Upper lobe of left lung (tissue), 6 donors: ENCODE measurements at regions not wholly inside any gene's neighbourhood (a gene's known extent, or its start where the extent isn't known, plus 50 kb on each side); places are given as distances from the start of the nearest gene placed in this dataset.
A peak's percentile ranks its signal among the peaks of the same experiment; 100 is the strongest.
"Not testable (repeated sequence)": the region's sequence is repeated elsewhere in the genome, so short reads cannot be mapped to it uniquely, and the experiment has no call there.

ENCODE experiments used
- ATAC-seq, 2 donors: fragments of 200-7000 bp; cut with Tn5 transposase; one replicate each; pipeline ENCODE4 v1.9.1; 2022; ENCODE audit warnings: mild to moderate bottlenecking in 2 of 2, moderate library complexity in 2 of 2; ENCODE audit not compliant: low FRiP score in 2 of 2
- DNase-seq, 2 donors: peaks; one replicate each; pipeline ENCODE4 v3.0.0-alpha.2; 2019 to 2020
- H3K27ac ChIP-seq, 4 donors: fragments of 200-600 bp; sonication (generic); one replicate each; pipeline ENCODE4 v1.5.1; 2016 to 2019
- H3K27me3 ChIP-seq, 4 donors: fragments of 200-600 bp; sonication (generic); one replicate each; pipeline ENCODE4 v1.5.1; 2017 to 2019
- H3K36me3 ChIP-seq, 4 donors: fragments of 200-600 bp; sonication (generic); one replicate each; pipeline ENCODE4 v1.5.1; 2016 to 2019
- H3K4me1 ChIP-seq, 4 donors: fragments of 200-600 bp; sonication (generic); one replicate each; pipeline ENCODE4 v1.5.1; 2018 to 2019
- H3K4me3 ChIP-seq, 4 donors: fragments of 200-600 bp; sonication (generic); one replicate each; pipeline ENCODE4 v1.5.1; 2017 to 2019; ENCODE audit warnings: mild to moderate bottlenecking in 2 of 4, moderate library complexity in 1 of 4
- H3K9me3 ChIP-seq, 4 donors: fragments of 200-600 bp; sonication (generic); one replicate each; pipeline ENCODE4 v1.5.1; 2018 to 2019
- CTCF ChIP-seq, 6 experiments: fragments of 450-650 bp in 4 of 6; fragments of 200-600 bp in 2 of 6; sonication (generic) in 2 of 6; IDR thresholded peaks; one replicate each; pipeline ENCODE4 v1.5.1; 2016 to 2019; ENCODE audit warnings: antibody characterized with exemption in 6 of 6
- WGBS, 2 donors: methylation state at CpG; one replicate each; pipeline ENCODE4 v1.1.5; 2017 to 2018; 5-methylcytosine and 5-hydroxymethylcytosine counted together
- donor health status: DM: no; HTN: no; CAD: no; lungs with moderate emphysema.
- donor health status: DM: no; HTN: yes; CAD: no; lungs with severe emphysema.

DNA sequence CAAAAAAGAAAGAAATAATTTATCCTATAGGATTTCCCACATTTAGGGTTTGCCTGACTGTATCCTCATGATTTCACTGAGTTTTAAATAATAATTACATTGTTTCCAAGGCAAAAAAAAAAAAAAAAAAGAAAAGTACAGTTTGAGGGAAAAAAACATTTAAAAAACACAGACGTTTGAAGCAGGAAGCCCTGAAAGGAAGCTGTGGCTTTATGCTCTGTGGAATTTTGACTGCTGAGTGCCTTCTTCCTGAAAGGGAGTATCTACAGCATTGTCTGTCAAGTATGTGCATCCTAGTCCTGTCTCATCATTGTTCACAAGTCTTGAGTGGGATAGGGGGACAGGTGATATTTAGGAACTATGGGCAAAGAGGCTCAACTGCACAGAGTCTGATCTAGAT is 493.3 kb downstream of the RPIA start:
- WGBS, 2 donors = 0 to 20% methylated on average over 1 of the region's 1 CpG
- H3K9me3 ChIP-seq = not testable (repeated sequence)

DNA sequence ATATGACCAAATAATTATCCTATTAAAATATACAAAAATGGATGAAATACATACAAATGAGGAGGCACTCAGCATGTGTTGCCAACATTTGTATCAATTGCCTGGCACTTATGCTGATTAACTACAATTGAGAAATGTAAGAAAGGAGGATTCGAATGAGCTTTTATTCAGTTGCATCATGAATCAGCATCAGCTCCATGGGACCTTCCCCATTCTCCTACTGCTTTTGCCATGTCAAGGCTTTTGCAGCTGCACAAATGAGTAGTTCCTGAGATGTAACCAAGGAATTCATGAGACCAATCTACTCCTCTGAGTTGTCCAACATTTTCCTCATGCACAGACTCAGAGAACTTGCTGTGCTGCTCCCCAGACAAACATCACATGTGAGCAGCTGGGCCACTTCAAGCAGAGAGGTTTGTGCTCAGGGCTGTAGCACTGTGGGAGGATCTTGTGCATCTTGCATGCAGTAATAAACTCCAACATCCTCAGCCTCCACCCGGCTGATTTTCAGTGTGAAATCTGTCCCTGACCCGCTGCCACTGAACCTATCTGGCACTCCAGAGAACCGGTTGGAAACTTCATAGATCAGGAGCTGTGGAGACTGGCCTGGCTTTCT is 504.3 kb downstream of the RPIA start:
- WGBS, 2 donors = 76 to 80% methylated on average over 2 to 3 of the region's 4 CpGs
- not testable (repeated sequence) for H3K4me3 ChIP-seq, ATAC-seq

More for the DNA sequence above, 493.3 kb downstream of the RPIA start:
- H3K4me3 ChIP-seq, H3K27me3 ChIP-seq, H3K4me1 ChIP-seq, ATAC-seq, DNase-seq, H3K27ac ChIP-seq, H3K36me3 ChIP-seq: not testable (repeated sequence)

GRCh38 chr2:89196719-89197118 is 505.2 kb downstream of the RPIA start:
- H3K9me3 ChIP-seq, H3K27me3 ChIP-seq, H3K4me3 ChIP-seq, H3K27ac ChIP-seq, ATAC-seq, H3K4me1 ChIP-seq, H3K36me3 ChIP-seq, DNase-seq: not testable (repeated sequence)
- whole genome bisulfite sequencing, 2 donors = no CpG with 5 or more reads among the region's 3 CpGs

More for the DNA sequence above, 504.3 kb downstream of the RPIA start:
- not testable (repeated sequence) for H3K4me1 ChIP-seq, H3K36me3 ChIP-seq, H3K9me3 ChIP-seq, H3K27ac ChIP-seq, H3K27me3 ChIP-seq, DNase-seq

GRCh38 chr2:89198026-89198425 is 506.6 kb downstream of the RPIA start:
- 85 to 87% methylated on average over 7 of the region's 7 CpGs for WGBS, 2 donors
- H3K27me3 ChIP-seq, H3K27ac ChIP-seq, DNase-seq, H3K4me3 ChIP-seq, H3K9me3 ChIP-seq, ATAC-seq, H3K36me3 ChIP-seq, H3K4me1 ChIP-seq: not testable (repeated sequence)

- not testable (repeated sequence) for H3K4me1 ChIP-seq, H3K4me3 ChIP-seq, H3K9me3 ChIP-seq, ATAC-seq, H3K27ac ChIP-seq, H3K36me3 ChIP-seq, H3K27me3 ChIP-seq, DNase-seq
Measured at GRCh38 chr2:89199453-89200246, 508.2 kb downstream of the RPIA start.

GRCh38 chr2:89200247-89200527 is 508.7 kb downstream of the RPIA start:
- H3K27me3 ChIP-seq, H3K4me3 ChIP-seq, H3K4me1 ChIP-seq, DNase-seq, H3K27ac ChIP-seq, ATAC-seq, H3K36me3 ChIP-seq, H3K9me3 ChIP-seq: not testable (repeated sequence)
- WGBS, 2 donors = 80 to 90% methylated on average over 4 of the region's 4 CpGs

DNA sequence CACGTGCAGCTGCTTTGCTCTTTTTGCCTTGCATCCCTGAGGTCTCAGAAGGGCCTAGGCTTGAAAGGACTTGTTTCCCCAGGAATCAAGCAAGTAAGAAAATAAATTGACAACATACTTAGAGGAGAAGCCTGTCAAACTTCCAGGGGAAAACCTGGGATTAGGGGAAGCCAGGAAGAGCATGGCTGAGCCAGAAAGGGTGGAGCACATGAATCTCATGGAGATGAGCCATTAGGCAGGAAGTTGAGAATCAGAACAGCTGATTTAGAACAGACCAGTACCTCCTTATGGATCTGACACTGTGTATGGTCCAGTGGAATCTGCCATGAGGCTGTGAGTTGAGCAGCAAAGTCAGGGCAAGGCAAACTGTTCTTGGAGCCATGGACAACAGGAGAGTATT is 511.0 kb downstream of the RPIA start:
- ATAC-seq, H3K4me3 ChIP-seq, H3K9me3 ChIP-seq, H3K4me1 ChIP-seq, H3K36me3 ChIP-seq, DNase-seq, H3K27ac ChIP-seq, H3K27me3 ChIP-seq: not testable (repeated sequence)
- 0 to 19% methylated on average over 1 of the region's 1 CpG for WGBS, 2 donors

DNA sequence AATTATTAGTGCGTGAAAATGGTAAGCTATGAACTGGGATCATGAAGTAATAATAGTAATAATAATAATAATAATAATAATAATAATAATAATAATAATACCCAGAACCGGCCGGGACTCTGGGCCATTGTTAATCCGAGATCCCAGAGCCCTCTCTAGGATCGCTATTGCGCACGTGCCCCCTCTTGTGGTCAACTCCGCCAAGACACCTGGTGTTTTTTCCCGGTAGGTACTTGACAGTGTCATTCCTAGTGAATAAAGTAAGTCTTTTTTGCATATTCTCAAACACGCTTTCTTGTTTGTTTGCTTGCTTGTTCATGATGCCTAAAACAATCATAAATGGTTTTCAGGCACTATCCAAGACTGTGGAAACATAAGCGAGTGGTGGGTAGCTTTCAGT is 513.7 kb downstream of the RPIA start:
- peak in 3 of 6 experiments; percentile 11 to 31 (median 12) for TF ChIP-seq CTCF (IDR thresholded peaks at IDR 0.05)
- not testable (repeated sequence) for H3K27ac ChIP-seq, H3K4me3 ChIP-seq, H3K36me3 ChIP-seq, H3K4me1 ChIP-seq, H3K9me3 ChIP-seq, H3K27me3 ChIP-seq
- WGBS, 2 donors = 22 to 30% methylated on average over 11 of the region's 11 CpGs
- DNase-seq (peak in 1 of 2 donors; percentile 45), ATAC-seq (peak in 1 of 2 donors; percentile 61)

GRCh38 chr2:89208144-89208932 is 516.9 kb downstream of the RPIA start:
- 55 to 58% methylated on average over 8 to 9 of the region's 9 CpGs for WGBS, 2 donors
- H3K4me1 ChIP-seq, H3K9me3 ChIP-seq, H3K36me3 ChIP-seq, DNase-seq, H3K27ac ChIP-seq, H3K27me3 ChIP-seq, H3K4me3 ChIP-seq: not testable (repeated sequence)
- peak; percentile 73 to 91 for ATAC-seq

DNA sequence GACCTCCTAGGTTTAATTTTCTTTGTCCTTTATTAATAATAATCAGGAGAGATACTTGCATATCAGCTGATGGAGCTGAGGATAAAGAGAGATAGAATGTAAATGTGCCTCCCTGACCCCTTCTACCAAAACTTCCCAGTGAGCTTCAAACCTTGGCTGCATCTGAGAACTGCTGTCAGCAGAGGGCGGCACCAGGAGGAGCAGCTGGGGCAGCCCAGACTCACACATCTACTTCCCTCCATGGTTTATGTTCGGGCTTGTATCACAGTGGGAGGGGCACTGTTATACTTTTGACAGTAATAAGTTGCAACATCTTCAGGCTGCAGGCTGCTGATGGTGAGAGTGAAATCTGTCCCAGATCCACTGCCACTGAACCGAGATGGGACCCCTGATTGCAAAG is 521.7 kb downstream of the RPIA start:
- 0 to 64% methylated on average over 1 to 3 of the region's 3 CpGs for WGBS, 2 donors
- DNase-seq, H3K4me1 ChIP-seq, H3K36me3 ChIP-seq, H3K4me3 ChIP-seq, H3K9me3 ChIP-seq, H3K27ac ChIP-seq, H3K27me3 ChIP-seq: not testable (repeated sequence)
- peak in 1 of 2 donors; percentile 86 for ATAC-seq

DNA sequence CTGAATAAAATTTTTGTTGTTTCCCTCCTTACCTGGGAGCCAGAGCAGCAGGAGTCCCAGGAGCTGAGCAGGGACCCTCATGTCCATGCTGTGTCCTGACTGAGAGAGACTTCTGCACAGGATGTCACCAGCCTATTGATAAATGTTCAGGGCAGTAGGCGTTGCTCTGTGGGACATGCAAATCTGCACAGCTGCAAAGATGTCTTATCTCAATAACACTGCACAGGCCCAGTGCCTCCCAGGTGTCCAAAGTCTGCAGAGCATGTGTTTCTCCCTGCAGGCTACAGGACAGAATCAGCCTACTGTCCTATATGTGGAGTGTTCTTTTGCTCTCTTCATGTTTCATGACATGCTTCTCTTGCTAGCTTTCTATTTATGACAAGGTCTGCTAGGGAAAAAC is 522.3 kb downstream of the RPIA start:
- not testable (repeated sequence) for H3K9me3 ChIP-seq, DNase-seq, H3K27ac ChIP-seq, H3K4me3 ChIP-seq, H3K36me3 ChIP-seq, H3K27me3 ChIP-seq, H3K4me1 ChIP-seq, ATAC-seq
- WGBS, 2 donors = 40% methylated on average over 1 of the region's 1 CpG; no CpG with 5 or more reads in 1 of the 2 donors

- H3K27ac ChIP-seq, DNase-seq, H3K4me3 ChIP-seq, H3K9me3 ChIP-seq, H3K27me3 ChIP-seq, H3K4me1 ChIP-seq, ATAC-seq, H3K36me3 ChIP-seq: not testable (repeated sequence)
- no CpG with 5 or more reads among the region's 2 CpGs for WGBS, 2 donors
Measured at GRCh38 chr2:89221474-89221873, 530.0 kb downstream of the RPIA start.
